Liver (tissue), 8 donors: ENCODE measurements at regions not wholly inside any gene's neighbourhood (a gene's known extent, or its start where the extent isn't known, plus 50 kb on each side); places are given as distances from the start of the nearest gene placed in this dataset.

Source experiments
- DNase-seq: peaks from one replicate; pipeline ENCODE4 v3.0.0-alpha.2; 2017; ENCODE audit warnings: low spot score
- H3K27ac ChIP-seq, 2 donors: one replicate each; pipeline ENCODE4 v1.7.0; 2013; ENCODE audit warnings: inconsistent platforms in 2 of 2, low read length in 2 of 2, control low read depth in 1 of 2, low read depth in 1 of 2, mild to moderate bottlenecking in 1 of 2
- H3K27me3 ChIP-seq, 4 donors: one replicate each; pipeline versions ENCODE4 v1.6.1 to v1.7.0; 2013; ENCODE audit warnings: low read length in 3 of 4, inconsistent platforms in 1 of 4, mild to moderate bottlenecking in 1 of 4, moderate library complexity in 1 of 4; ENCODE audit not compliant: control insufficient read depth in 4 of 4, insufficient read depth in 4 of 4
- H3K36me3 ChIP-seq, 4 donors: one replicate each; pipeline versions ENCODE4 v1.6.1 to v1.7.0; 2013; ENCODE audit warnings: low read length in 3 of 4, mild to moderate bottlenecking in 3 of 4, low read depth in 1 of 4, moderate library complexity in 1 of 4; ENCODE audit not compliant: control insufficient read depth in 4 of 4, insufficient read depth in 3 of 4
- H3K4me1 ChIP-seq, 4 donors: one replicate each; pipeline versions ENCODE4 v1.6.1 to v1.7.0; 2013; ENCODE audit warnings: low read length in 3 of 4, mild to moderate bottlenecking in 3 of 4, moderate library complexity in 1 of 4; ENCODE audit not compliant: control insufficient read depth in 4 of 4, insufficient read depth in 4 of 4
- H3K4me3 ChIP-seq, 3 donors: one replicate each; pipeline versions ENCODE4 v1.6.1 to v1.7.0; 2013; ENCODE audit warnings: low read length in 3 of 3, control low read depth in 1 of 3, low read depth in 1 of 3, mild to moderate bottlenecking in 1 of 3
- H3K9ac ChIP-seq, 2 donors: one replicate each; pipeline ENCODE4 v1.7.0; 2013; ENCODE audit warnings: low read length in 2 of 2, mild to moderate bottlenecking in 2 of 2, moderate library complexity in 2 of 2, control low read depth in 1 of 2, low read depth in 1 of 2
- H3K9me3 ChIP-seq, 4 donors: one replicate each; pipeline versions ENCODE4 v1.6.1 to v1.7.0; 2013; ENCODE audit warnings: low read length in 3 of 4; ENCODE audit not compliant: control insufficient read depth in 4 of 4
- CTCF ChIP-seq: fragments of 150-350 bp; IDR thresholded peaks from 2 replicates; pipeline ENCODE4 v1.5.1; 2017; ENCODE audit warnings: improper control_type of control experiment, low read depth, low read length; ENCODE audit not compliant: missing input control
- EGR1 ChIP-seq, 2 donors: IDR thresholded peaks; 2 replicates each; pipeline ENCODE4 v1.6.1; 2016 to 2018; ENCODE audit warnings: antibody characterized with exemption in 2 of 2, low read depth in 2 of 2
- FOXA1 ChIP-seq: IDR thresholded peaks from 2 replicates; pipeline ENCODE4 v1.6.1; 2016; ENCODE audit warnings: antibody characterized with exemption
- FOXA2 ChIP-seq: IDR thresholded peaks from 2 replicates; pipeline ENCODE4 v1.6.1; 2016; ENCODE audit warnings: antibody characterized with exemption
- GABPA ChIP-seq, 2 donors: IDR thresholded peaks in 1 of 2; conservative IDR thresholded peaks in 1 of 2; 2 replicates each; pipeline ENCODE4 v1.6.1; 2016; ENCODE audit warnings: antibody characterized with exemption in 2 of 2, mild to moderate bottlenecking in 1 of 2, moderate library complexity in 1 of 2
- HNF4A ChIP-seq, 2 donors: conservative IDR thresholded peaks; 2 replicates each; pipeline ENCODE4 v1.6.1; 2016; ENCODE audit warnings: antibody characterized with exemption in 2 of 2, mild to moderate bottlenecking in 2 of 2
- JUND ChIP-seq, 2 donors: IDR thresholded peaks; 2 replicates each; pipeline ENCODE4 v1.6.1; 2016; ENCODE audit warnings: antibody characterized with exemption in 2 of 2
- NR2F2 ChIP-seq: IDR thresholded peaks from 2 replicates; pipeline ENCODE4 v1.6.1; 2016; ENCODE audit warnings: antibody characterized with exemption
- RAD21 ChIP-seq, 2 donors: IDR thresholded peaks; 2 replicates each; pipeline ENCODE4 v1.6.1; 2016; ENCODE audit warnings: antibody characterized with exemption in 2 of 2, mild to moderate bottlenecking in 2 of 2
- TAF1 ChIP-seq: conservative IDR thresholded peaks from 2 replicates; pipeline ENCODE4 v1.6.1; 2016; ENCODE audit warnings: antibody characterized with exemption, mild to moderate bottlenecking
- YY1 ChIP-seq: IDR thresholded peaks from 2 replicates; pipeline ENCODE4 v1.6.1; 2016; ENCODE audit warnings: antibody characterized with exemption, mild to moderate bottlenecking
- ZBTB33 ChIP-seq: IDR thresholded peaks from 2 replicates; pipeline ENCODE4 v1.6.1; 2016; ENCODE audit warnings: antibody characterized with exemption
- WGBS: extraction: QIAGEN DNeasy Blood & Tissue Kit; methylation state at CpG from one replicate; pipeline ENCODE4 v1.1.7; 2013; 5-methylcytosine and 5-hydroxymethylcytosine counted together
- TF ChIP-seq, protein P1 (sequence below): IDR thresholded peaks from 2 replicates; pipeline ENCODE4 v1.6.1; 2016; ENCODE audit warnings: antibody characterized with exemption
- TF ChIP-seq, protein P2 (sequence below): IDR thresholded peaks from 2 replicates; pipeline ENCODE4 v1.6.1; 2016; ENCODE audit warnings: antibody characterized with exemption, mild to moderate bottlenecking
- donor health status: healthy.
- donor health status: healthy.
- donor health status: healthy.
- donor health status: healthy.
- donor health status: healthy.

- Histone ChIP-seq H3K4me1 (no peaks in the 10 kb centered on the region), H3K27ac (no peak overlapping the region), H3K9me3 (no peaks in the 10 kb centered on the region), H3K4me3 (no peak overlapping the region), H3K9ac (no peak overlapping the region), H3K27me3 (no peaks in the 10 kb centered on the region), H3K36me3 (no peaks in the 10 kb centered on the region)
- TF ChIP-seq EGR1 (IDR thresholded peaks at IDR 0.05; ENCODE audit: low read depth in 2 of 2) (no peak), ZBTB33 (no peak), YY1 (no peak), JUND (IDR thresholded peaks at IDR 0.05) (no peak), GABPA (IDR thresholded peaks at IDR 0.05 in 1 of 2, conservative IDR thresholded peaks at IDR 0.05 in 1 of 2) (no peak), FOXA2 (no peak)
- TF ChIP-seq, protein P1, sequence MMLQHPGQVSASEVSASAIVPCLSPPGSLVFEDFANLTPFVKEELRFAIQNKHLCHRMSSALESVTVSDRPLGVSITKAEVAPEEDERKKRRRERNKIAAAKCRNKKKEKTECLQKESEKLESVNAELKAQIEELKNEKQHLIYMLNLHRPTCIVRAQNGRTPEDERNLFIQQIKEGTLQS: no peak
- TF ChIP-seq, protein P2, sequence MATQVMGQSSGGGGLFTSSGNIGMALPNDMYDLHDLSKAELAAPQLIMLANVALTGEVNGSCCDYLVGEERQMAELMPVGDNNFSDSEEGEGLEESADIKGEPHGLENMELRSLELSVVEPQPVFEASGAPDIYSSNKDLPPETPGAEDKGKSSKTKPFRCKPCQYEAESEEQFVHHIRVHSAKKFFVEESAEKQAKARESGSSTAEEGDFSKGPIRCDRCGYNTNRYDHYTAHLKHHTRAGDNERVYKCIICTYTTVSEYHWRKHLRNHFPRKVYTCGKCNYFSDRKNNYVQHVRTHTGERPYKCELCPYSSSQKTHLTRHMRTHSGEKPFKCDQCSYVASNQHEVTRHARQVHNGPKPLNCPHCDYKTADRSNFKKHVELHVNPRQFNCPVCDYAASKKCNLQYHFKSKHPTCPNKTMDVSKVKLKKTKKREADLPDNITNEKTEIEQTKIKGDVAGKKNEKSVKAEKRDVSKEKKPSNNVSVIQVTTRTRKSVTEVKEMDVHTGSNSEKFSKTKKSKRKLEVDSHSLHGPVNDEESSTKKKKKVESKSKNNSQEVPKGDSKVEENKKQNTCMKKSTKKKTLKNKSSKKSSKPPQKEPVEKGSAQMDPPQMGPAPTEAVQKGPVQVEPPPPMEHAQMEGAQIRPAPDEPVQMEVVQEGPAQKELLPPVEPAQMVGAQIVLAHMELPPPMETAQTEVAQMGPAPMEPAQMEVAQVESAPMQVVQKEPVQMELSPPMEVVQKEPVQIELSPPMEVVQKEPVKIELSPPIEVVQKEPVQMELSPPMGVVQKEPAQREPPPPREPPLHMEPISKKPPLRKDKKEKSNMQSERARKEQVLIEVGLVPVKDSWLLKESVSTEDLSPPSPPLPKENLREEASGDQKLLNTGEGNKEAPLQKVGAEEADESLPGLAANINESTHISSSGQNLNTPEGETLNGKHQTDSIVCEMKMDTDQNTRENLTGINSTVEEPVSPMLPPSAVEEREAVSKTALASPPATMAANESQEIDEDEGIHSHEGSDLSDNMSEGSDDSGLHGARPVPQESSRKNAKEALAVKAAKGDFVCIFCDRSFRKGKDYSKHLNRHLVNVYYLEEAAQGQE: no peak
- 83% methylated on average over 1 of the region's 1 CpG for WGBS
- no peak for DNase-seq
These were observed 173.5 kb upstream of the SEMA3A start for GRCh38 chr7:84368122-84368521.

- Histone ChIP-seq H3K4me3 (no peak overlapping the region), H3K9ac (no peak overlapping the region), H3K9me3 (no peaks in the 10 kb centered on the region), H3K4me1 (no peaks in the 10 kb centered on the region), H3K27ac (no peak overlapping the region), H3K27me3 (no peaks in the 10 kb centered on the region), H3K36me3 (no peaks in the 10 kb centered on the region)
- no peak for TF ChIP-seq FOXA1
- TF ChIP-seq HNF4A (conservative IDR thresholded peaks at IDR 0.05): no peak
- TF ChIP-seq JUND (IDR thresholded peaks at IDR 0.05): no peak
- no peak for TF ChIP-seq TAF1
- no peak for TF ChIP-seq CTCF
- TF ChIP-seq RAD21 (IDR thresholded peaks at IDR 0.05): no peak
- TF ChIP-seq, protein P2: no peak
- no peak for TF ChIP-seq NR2F2
- no peak for TF ChIP-seq FOXA2
- no peak for TF ChIP-seq GABPA (IDR thresholded peaks at IDR 0.05 in 1 of 2, conservative IDR thresholded peaks at IDR 0.05 in 1 of 2)
- 71% methylated on average over 1 of the region's 1 CpG for WGBS
- no peak for DNase-seq
These were observed 170.1 kb upstream of the SEMA3A start for GRCh38 chr7:84364708-84365107.
